H1 (cell line): ENCODE measurements at regions not wholly inside any gene's neighbourhood (a gene's known extent, or its start where the extent isn't known, plus 50 kb on each side); places are given as distances from the start of the nearest gene placed in this dataset.

Source experiments
- ASH2L ChIP-seq: fragments of 200-600, 300-600 bp; sonication (generic); IDR thresholded peaks from one replicate; pipeline ENCODE4 v1.7.1; 2017; ENCODE audit warnings: low read length
- CHD1 ChIP-seq: IDR thresholded peaks from 2 replicates; pipeline ENCODE4 v1.6.1; 2012; ENCODE audit warnings: low read depth, low read length, improper control_type of control experiment
- PHF8 ChIP-seq: fragments of 200-600 bp; sonication (generic); conservative IDR thresholded peaks from 2 replicates; pipeline ENCODE4 v1.7.1; 2012; ENCODE audit warnings: low read depth, mild to moderate bottlenecking, inconsistent platforms, low read length, moderate library complexity
- POLR2A ChIP-seq, 2 experiments: IDR thresholded peaks; 1 replicate in 1 of 2; 2 replicates in 1 of 2; pipeline ENCODE4 v1.6.1; 2011; ENCODE audit warnings: low read depth in 2 of 2, low read length in 2 of 2, mild to moderate bottlenecking in 2 of 2; ENCODE audit errors: control extremely low read depth in 1 of 2
- YY1 ChIP-seq: IDR thresholded peaks from 2 replicates; pipeline ENCODE4 v1.6.1; 2011; ENCODE audit warnings: low read depth, mild to moderate bottlenecking, low read length
- TF ChIP-seq, protein P1 (sequence below): IDR thresholded peaks from 2 replicates; pipeline ENCODE4 v1.6.1; 2012; ENCODE audit warnings: inconsistent platforms

DNA sequence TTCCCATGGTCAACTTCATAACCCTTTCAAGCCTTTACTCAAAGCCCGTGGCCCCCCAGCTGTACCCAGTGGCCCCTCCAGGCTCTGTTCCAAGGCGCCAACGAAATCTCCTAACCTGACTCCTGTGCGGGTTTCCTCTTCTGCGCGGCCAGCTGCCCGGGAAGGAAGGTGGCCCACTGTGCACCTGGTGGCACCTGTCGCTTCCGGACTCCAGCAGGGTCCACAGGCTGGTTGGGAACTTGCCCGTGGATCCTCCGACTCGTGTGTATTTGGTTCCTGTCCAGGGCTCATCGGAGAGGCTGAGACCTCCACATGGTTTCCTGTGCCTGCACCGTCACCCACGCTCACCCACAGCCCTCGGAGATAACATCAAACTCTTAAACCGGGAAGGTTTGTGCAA is 335.4 kb downstream of the BRD1 start (continued):
- TF ChIP-seq PHF8 (no peak), CHD1 (no peak), POLR2A (IDR thresholded peaks at IDR 0.05; ENCODE audit: control extremely low read depth in 1 of 2, low read depth in 2 of 2, low read length in 2 of 2) (no peak), ASH2L (no peak), YY1 (no peak)
- TF ChIP-seq, protein P1, sequence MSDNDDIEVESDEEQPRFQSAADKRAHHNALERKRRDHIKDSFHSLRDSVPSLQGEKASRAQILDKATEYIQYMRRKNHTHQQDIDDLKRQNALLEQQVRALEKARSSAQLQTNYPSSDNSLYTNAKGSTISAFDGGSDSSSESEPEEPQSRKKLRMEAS = no peak
